GM18499 (cell line): ENCODE measurements at regions not wholly inside any gene's neighbourhood (a gene's known extent, or its start where the extent isn't known, plus 50 kb on each side); places are given as distances from the start of the nearest gene placed in this dataset.

ENCODE experiments used
- ATAC-seq: cut with Tn5 transposase; IDR thresholded peaks from one replicate; pipeline ENCODE4 v1.9.1; 2021; ENCODE audit warnings: moderate number of reproducible peaks; ENCODE audit not compliant: insufficient read depth, unreplicated experiment

DNA sequence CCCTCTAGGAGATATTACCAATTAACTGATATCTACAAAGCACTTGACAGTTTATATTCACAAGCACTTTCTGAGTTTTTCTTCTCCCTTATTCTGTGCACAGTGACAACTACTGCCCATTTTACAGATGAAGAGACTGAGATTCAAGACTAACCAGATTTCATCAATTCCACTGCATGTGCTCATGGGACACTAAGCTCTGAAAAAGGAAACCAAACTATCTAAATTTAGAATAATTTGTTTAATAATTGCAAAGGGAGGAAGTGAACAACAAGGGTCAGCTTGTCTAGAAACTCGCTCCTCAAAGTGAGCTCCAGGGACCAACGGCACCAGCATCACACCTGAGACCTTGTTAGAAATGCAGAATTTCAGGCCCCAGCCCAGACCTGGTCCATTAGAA lies 50.8 kb upstream of the MYLIP start:
- no peak for ATAC-seq

- ATAC-seq = no peak
These were observed 59.2 kb upstream of the MYLIP start for GRCh38 chr6:16069671-16070070.

DNA sequence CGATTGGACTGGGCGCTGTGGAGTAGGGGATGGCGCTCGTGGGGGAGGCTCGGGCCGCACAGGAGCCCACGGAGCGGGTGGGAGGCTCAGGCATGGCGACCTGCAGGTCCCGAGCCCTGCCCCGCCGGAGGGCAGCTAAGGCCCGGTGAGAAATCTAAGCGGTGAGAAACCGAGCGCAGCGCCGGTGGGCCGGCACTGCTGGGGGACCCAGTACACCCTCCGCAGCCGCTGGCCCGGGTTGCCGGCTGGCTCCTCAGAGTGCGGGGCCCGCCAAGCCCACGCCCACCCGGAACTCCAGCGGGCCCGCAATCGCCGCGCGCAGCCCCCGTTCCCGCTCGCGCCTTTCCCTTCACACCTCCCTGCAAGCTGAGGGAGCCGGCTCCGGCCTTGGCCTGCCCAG lies 59.7 kb upstream of the MYLIP start:
- no peak for ATAC-seq

DNA sequence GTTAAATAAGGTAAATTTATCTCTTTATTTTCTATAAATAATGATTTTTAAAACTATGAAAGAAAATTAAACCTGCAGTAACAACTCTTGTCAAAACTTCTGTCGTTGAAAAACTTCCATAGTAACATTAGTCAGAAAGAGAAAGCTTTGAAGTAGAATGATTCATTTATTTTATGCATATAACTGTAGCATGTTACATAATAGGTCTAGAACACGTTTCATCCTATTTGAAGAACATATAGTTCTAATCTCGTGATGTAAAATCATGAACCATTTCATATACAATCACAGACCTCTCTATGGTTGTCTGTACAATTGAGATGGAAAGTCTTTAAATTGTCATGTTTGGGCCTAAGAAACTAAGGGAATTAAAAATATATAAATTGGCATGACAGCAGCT lies 61.3 kb upstream of the MYLIP start:
- no peak for ATAC-seq

GRCh38 chr6:16064671-16065072 lies 64.2 kb upstream of the MYLIP start:
- no peak for ATAC-seq

DNA sequence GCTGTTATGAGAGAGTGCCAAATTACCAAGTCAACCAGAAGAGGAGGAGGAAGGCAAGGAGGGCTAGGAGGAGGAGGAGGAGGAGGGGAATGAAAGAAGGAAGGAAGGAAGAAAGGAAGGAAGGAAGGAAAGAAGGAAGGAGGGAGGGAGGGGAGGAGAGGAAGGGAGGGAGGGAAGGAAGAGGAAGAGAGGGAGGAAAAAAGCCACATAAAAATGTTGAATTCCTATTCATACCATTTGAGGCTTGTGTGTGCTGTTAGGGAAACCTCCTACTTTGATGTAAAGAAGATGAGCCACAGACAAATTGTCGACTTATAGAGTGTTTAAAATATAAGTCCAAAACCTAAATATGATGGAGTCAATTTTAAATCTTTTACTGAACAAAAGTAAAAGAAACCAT lies 65.3 kb upstream of the MYLIP start:
- ATAC-seq = no peak

- no peak for ATAC-seq
These were observed 67.1 kb upstream of the MYLIP start for GRCh38 chr6:16061818-16062217.

- ATAC-seq = no peak
These were observed 68.8 kb upstream of the MYLIP start for GRCh38 chr6:16060039-16060438.

- ATAC-seq = no peak
These were observed 69.4 kb upstream of the MYLIP start for GRCh38 chr6:16059496-16059895.

DNA sequence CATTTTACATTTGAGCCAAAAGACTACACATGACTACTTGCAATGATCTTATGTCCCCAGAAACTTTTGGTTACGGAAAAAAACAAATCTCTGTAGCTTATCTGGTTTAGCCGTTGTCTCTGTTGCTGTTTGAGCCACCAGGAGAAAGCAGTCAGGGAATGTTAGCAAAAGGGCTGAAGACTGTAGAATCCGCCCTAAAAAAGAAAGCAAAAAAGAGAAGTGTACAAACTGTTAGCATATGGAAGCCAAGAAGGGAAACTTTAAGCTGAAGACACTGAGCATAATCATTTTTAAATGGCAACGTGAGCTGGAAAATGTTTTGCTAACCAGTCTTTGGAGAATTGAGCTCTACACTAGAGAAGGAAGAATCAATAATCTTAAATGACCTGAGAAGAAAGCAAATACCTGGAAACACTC lies 69.9 kb upstream of the MYLIP start:
- no peak for ATAC-seq

GRCh38 chr6:16058201-16058928 lies 70.5 kb upstream of the MYLIP start:
- no peak for ATAC-seq

GRCh38 chr6:16057446-16057845 lies 71.4 kb upstream of the MYLIP start:
- ATAC-seq = no peak

DNA sequence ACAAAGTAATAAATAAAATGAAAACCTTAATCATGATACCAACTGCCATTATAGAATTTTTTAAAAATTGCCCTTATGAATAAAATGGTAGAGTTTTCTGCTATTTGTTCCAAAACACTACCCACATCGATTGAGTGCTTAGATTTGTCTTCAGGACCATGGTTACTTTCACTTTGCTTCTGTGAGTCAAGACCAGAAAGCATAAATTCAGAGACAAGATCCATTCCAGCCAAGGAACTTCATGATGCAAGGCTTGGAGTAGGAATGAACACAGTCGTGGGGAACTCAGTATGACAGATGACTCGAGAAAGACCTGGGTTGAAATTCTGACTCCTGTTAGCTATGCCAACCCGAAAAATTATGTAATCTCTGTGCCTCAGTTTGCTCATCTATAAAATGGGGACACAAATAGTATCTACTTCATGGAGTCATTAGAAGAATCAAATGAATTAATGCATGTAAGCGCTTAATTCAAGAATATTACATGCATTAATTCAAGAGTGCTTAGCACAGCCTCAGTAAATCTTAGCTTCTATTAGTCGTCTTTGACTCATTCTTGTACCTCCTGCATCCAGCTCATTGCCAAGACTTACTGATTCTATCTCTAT lies 72.5 kb upstream of the MYLIP start:
- ATAC-seq = no peak

- ATAC-seq = no peak
These were observed 73.0 kb upstream of the MYLIP start for GRCh38 chr6:16055852-16056251.

GRCh38 chr6:16049168-16049567 lies 79.7 kb upstream of the MYLIP start:
- no peak for ATAC-seq

DNA sequence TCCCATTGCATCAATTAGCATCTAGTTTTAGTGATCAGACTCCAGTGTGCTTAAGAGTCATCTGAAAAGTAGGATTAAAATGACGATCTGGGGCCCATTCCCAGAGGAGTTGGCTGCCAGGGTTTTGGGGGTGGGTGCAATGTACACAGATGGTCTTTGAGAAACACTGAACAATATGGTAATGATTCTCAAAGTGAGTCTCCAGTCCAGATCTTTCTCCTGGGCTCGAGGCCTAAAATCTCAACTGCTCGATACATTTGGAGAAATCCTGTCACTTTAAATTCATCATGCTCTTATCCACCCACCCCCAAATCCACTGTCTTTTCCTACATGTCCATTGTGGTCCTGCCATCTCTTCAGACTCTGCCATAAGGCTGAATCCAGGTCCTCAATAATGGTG lies 80.7 kb upstream of the MYLIP start:
- no peak for ATAC-seq

DNA sequence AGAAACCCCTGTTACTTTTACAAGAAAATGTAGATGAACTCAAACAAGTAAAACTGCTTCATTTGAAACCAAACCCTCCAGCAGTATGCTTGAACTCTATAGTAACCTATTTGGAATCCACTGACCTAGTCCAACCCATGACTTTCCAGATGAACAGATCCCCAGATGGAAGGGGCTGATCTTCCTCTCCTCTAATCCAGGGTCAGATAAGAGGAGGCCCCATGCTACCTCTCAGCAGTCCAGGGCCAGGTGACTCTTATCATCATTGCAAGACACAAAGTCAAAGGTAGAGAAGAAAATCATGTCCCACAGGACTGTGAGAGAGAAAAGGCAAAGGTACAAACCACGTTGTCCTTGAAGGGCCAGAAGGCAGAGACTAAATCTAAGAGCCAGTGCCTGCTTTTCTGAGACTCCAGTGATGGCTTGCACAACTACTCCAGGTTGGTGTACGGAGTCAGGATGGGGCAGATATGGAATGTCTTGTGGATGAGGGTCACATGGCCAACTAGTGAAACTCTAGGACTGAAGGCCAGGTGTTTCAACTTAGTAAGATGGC lies 81.4 kb upstream of the MYLIP start:
- no peak for ATAC-seq

DNA sequence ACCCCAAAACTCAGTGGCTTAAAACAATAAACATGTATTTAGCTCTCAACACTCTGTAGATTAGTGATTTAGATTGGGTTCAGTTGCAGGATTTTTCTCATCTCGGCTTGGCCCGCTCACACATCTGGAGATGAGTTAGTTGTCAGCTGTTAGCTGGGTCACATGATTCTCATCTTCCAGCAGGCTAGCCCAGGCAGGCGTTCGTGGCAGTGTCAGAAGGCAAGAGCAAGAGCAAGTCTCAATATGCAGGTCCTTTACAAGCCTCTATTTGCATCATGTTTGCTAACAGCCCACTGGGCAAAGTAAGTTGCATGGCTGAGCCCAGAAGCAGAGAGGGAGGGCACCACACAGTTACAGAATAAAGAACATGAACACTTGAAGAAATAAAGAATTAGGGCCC lies 83.6 kb upstream of the MYLIP start:
- no peak for ATAC-seq

DNA sequence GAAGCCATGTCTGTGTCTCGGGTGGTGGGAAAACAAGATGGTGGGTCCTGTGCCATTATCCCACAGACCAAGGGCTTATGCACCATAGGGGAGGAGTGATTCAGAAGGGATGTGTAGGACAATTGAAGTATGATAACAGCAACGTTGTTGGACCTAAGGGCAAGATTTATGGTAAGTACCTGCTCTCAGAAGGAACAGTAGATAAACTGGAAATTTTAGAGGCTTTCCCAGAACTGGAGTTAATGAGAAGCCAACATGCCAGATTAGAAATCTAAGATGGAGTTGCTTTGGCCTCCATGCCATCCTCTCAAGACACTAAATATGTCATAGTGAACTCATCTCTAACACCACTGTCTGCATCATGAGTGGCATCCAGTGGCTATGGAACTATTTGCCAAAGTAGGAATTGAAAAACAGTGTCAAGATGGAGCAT lies 84.7 kb upstream of the MYLIP start:
- no peak for ATAC-seq

- ATAC-seq = peak; percentile 48
These were observed 85.4 kb upstream of the MYLIP start for GRCh38 chr6:16043171-16044135.

DNA sequence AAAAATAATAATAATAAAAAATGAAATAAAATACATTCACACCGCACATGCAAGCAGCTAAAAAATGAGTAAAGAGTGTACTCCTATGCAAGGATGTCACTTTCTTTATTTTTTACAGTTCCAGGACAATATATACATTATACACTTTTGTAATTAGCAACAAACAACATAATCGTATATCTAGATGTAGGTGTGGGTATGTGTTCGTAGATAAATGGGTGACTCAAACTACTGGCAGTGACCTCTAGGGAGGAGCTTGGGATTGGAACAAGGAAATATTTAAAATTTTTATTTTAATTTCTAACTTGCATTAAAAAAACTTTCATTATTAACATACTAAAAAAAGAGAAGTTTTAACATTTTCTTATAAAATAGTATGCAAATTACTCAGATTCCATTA lies 86.1 kb upstream of the MYLIP start:
- no peak for ATAC-seq
